ENCODE measurements at regions not wholly inside any gene's neighbourhood (a gene's known extent, or its start where the extent isn't known, plus 50 kb on each side); places are given as distances from the start of the nearest gene placed in this dataset.

DNA sequence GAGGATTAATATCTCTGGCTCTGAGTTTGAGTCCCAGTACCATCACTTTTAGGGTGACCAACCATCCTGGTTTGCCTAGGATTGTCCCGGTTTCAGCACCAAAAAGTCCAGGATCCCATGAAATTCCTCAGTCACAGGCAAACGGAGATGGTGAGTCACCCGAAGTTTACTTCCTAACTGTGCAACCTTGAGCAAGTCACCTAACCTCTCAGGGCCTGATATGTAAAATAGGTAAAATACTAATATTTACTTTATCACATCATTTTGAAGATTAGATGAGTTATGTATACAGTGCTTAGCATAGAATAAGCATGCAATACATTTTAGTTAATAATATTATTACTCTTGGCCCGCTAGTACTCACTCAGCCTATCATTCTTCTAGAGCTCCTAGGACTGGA lies 91.1 kb upstream of the KCNMB2 start:
- no peak overlapping the region for H3K27ac ChIP-seq (ENCODE audit: low read depth, low read length)
- TF ChIP-seq, protein P1, sequence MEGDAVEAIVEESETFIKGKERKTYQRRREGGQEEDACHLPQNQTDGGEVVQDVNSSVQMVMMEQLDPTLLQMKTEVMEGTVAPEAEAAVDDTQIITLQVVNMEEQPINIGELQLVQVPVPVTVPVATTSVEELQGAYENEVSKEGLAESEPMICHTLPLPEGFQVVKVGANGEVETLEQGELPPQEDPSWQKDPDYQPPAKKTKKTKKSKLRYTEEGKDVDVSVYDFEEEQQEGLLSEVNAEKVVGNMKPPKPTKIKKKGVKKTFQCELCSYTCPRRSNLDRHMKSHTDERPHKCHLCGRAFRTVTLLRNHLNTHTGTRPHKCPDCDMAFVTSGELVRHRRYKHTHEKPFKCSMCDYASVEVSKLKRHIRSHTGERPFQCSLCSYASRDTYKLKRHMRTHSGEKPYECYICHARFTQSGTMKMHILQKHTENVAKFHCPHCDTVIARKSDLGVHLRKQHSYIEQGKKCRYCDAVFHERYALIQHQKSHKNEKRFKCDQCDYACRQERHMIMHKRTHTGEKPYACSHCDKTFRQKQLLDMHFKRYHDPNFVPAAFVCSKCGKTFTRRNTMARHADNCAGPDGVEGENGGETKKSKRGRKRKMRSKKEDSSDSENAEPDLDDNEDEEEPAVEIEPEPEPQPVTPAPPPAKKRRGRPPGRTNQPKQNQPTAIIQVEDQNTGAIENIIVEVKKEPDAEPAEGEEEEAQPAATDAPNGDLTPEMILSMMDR (IDR thresholded peaks at IDR 0.05; ENCODE audit: extremely low read depth, low read depth, low read length): no peak
- H3K27me3 ChIP-seq (ENCODE audit: insufficient read depth, low read length): no peaks in the 10 kb centered on the region
- no peaks in the 10 kb centered on the region for H3K9me3 ChIP-seq (ENCODE audit: low read depth, low read length)
- no peaks in the 10 kb centered on the region for H4K20me1 ChIP-seq (ENCODE audit: insufficient read depth, low read length)
- H3K4me2 ChIP-seq (ENCODE audit: insufficient read depth, low read length): no peak overlapping the region
- no peak overlapping the region for H3K4me3 ChIP-seq (ENCODE audit: insufficient read depth, low read length)
- H3K79me2 ChIP-seq (ENCODE audit: insufficient read depth, low read length): no peaks in the 10 kb centered on the region
- H2AFZ ChIP-seq (ENCODE audit: low read length): no peak overlapping the region
- no peaks in the 10 kb centered on the region for H3K4me1 ChIP-seq (ENCODE audit: insufficient read depth, low read length)
- DNase-seq (ENCODE audit: insufficient read length, low spot score, missing footprints): no peak
- no peaks in the 10 kb centered on the region for H3K36me3 ChIP-seq (ENCODE audit: insufficient read depth, low read length)

DNA sequence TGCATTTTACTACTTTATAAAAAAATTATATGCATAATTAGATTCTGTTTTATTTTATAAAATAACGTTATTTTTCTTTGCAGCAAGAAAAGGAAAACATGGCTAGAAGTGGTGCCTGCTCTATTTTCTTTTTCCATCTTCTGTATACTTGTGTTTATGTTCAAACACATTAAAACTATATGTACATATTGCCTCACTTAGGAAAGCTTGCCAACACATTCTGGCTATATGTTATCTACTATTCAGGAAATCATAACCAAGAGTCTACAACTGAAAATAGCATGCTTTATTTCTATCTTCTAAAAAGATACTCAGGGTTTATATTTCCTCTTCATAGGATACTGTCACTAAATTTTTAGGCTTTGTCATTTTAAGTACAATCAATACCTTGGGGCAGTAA lies 90.2 kb upstream of the KCNMB2 start:
- no peak overlapping the region for H2AFZ ChIP-seq (ENCODE audit: low read length)
- no peaks in the 10 kb centered on the region for H3K27me3 ChIP-seq (ENCODE audit: insufficient read depth, low read length)
- H3K27ac ChIP-seq (ENCODE audit: low read depth, low read length): no peak overlapping the region
- TF ChIP-seq, protein P1 (IDR thresholded peaks at IDR 0.05; ENCODE audit: extremely low read depth, low read depth, low read length): no peak
- no peak for DNase-seq (ENCODE audit: insufficient read length, low spot score, missing footprints)
- no peaks in the 10 kb centered on the region for H3K4me1 ChIP-seq (ENCODE audit: insufficient read depth, low read length)
- no peak overlapping the region for H3K4me3 ChIP-seq (ENCODE audit: insufficient read depth, low read length)
- no peaks in the 10 kb centered on the region for H3K36me3 ChIP-seq (ENCODE audit: insufficient read depth, low read length)
- no peak overlapping the region for H3K4me2 ChIP-seq (ENCODE audit: insufficient read depth, low read length)
- H3K9me3 ChIP-seq (ENCODE audit: low read depth, low read length): no peaks in the 10 kb centered on the region
- no peaks in the 10 kb centered on the region for H4K20me1 ChIP-seq (ENCODE audit: insufficient read depth, low read length)
- no peaks in the 10 kb centered on the region for H3K79me2 ChIP-seq (ENCODE audit: insufficient read depth, low read length)

DNA sequence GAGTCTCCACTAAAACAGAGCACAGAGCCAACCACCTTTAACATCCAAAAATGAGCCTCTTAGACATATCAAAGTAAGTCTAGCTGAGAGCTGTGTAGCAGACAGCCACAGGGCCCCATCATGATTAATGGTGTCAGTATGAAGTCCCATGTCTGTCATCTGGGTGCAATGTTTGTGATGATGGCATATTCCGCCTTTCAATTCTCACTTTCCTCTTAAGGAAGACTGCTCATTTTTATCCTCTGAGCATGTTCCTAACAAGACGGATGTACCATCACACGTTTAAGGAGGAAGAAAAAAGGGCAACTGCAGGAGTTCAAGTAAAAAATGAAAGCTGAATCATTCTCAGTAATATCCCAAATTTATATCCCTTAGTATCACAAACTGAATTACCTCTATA lies 85.8 kb upstream of the KCNMB2 start:
- H3K4me3 ChIP-seq (ENCODE audit: insufficient read depth, low read length): no peak overlapping the region
- no peaks in the 10 kb centered on the region for H3K4me1 ChIP-seq (ENCODE audit: insufficient read depth, low read length)
- H3K9me3 ChIP-seq (ENCODE audit: low read depth, low read length): no peaks in the 10 kb centered on the region
- no peaks in the 10 kb centered on the region for H4K20me1 ChIP-seq (ENCODE audit: insufficient read depth, low read length)
- H2AFZ ChIP-seq (ENCODE audit: low read length): no peak overlapping the region
- no peaks in the 10 kb centered on the region for H3K79me2 ChIP-seq (ENCODE audit: insufficient read depth, low read length)
- H3K27me3 ChIP-seq (ENCODE audit: insufficient read depth, low read length): no peaks in the 10 kb centered on the region
- DNase-seq (ENCODE audit: insufficient read length, low spot score, missing footprints): no peak
- no peak overlapping the region for H3K4me2 ChIP-seq (ENCODE audit: insufficient read depth, low read length)
- H3K36me3 ChIP-seq (ENCODE audit: insufficient read depth, low read length): no peaks in the 10 kb centered on the region
- TF ChIP-seq, protein P1 (IDR thresholded peaks at IDR 0.05; ENCODE audit: extremely low read depth, low read depth, low read length): no peak
- no peak overlapping the region for H3K27ac ChIP-seq (ENCODE audit: low read depth, low read length)

DNA sequence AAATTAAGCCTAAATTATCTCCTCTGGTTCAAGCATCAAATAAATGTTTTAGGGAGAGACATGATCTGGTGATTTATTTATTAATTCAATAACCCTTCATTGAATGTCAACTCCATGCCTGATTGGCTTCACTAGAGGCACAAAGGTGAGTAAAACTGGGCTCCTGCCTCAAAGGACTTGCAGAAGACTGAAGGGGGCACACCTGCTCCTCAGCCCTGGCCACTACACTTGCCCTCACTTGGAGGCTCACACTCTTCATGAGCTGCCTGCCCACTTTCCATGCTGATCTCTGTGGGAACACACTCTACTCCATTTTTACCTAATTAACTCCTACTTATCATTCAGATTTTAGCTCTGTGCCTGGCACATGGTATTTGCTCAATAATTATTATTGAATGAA lies 84.4 kb upstream of the KCNMB2 start:
- Histone ChIP-seq H3K4me1 (ENCODE audit: insufficient read depth, low read length) (no peaks in the 10 kb centered on the region), H2AFZ (ENCODE audit: low read length) (no peak overlapping the region), H3K27me3 (ENCODE audit: insufficient read depth, low read length) (no peaks in the 10 kb centered on the region), H3K9me3 (ENCODE audit: low read depth, low read length) (no peaks in the 10 kb centered on the region), H4K20me1 (ENCODE audit: insufficient read depth, low read length) (no peaks in the 10 kb centered on the region), H3K36me3 (ENCODE audit: insufficient read depth, low read length) (no peaks in the 10 kb centered on the region), H3K27ac (ENCODE audit: low read depth, low read length) (no peak overlapping the region), H3K79me2 (ENCODE audit: insufficient read depth, low read length) (no peaks in the 10 kb centered on the region), H3K4me3 (ENCODE audit: insufficient read depth, low read length) (no peak overlapping the region), H3K4me2 (ENCODE audit: insufficient read depth, low read length) (no peak overlapping the region)
- TF ChIP-seq, protein P1 (IDR thresholded peaks at IDR 0.05; ENCODE audit: extremely low read depth, low read depth, low read length): no peak
- no peak for DNase-seq (ENCODE audit: insufficient read length, low spot score, missing footprints)

Data from osteoblast (primary cell).